T47D (cell line): ENCODE measurements at regions not wholly inside any gene's neighbourhood (a gene's known extent, or its start where the extent isn't known, plus 50 kb on each side); places are given as distances from the start of the nearest gene placed in this dataset.

Source experiments
- DNase-seq, 2 experiments: peaks; one replicate each; pipeline versions ENCODE4 v3.0.0 to v3.0.0-alpha.2; 2011 to 2012; ENCODE audit warnings: low read depth in 1 of 2, low spot score in 1 of 2
- JUND ChIP-seq: IDR thresholded peaks from 2 replicates; pipeline ENCODE4 v1.6.1; 2012; ENCODE audit warnings: low read depth
- in situ Hi-C: cut with HindIII; loops from 2 replicates; pipeline ENCODE4 v1.10.0; 2016; ENCODE audit warnings: low sequenced_read_pairs, low pct_unique_long_range_greater_than_20kb

DNA sequence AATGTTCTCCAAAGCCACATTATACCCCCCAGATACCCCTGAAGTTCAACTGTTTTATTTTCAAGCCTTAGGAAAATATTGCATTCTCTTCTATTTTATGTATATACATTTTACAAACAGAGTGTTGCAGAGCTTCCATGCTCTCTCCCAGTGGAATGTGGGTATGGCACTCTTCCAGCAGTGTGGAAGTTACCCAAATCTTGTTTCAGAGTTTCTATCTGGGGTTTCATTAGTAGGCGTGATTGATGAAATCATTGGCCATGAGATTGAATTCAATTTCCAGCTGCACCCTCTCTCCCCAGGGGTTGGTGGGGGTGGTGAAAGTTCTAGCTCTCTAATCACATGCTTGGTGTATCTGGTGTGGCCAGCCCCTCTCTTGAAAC, 350.4 kb downstream of the RPS24 start:
- no peak for TF ChIP-seq JUND
- no peak for DNase-seq
- in situ Hi-C loops, result no loop called here

DNA sequence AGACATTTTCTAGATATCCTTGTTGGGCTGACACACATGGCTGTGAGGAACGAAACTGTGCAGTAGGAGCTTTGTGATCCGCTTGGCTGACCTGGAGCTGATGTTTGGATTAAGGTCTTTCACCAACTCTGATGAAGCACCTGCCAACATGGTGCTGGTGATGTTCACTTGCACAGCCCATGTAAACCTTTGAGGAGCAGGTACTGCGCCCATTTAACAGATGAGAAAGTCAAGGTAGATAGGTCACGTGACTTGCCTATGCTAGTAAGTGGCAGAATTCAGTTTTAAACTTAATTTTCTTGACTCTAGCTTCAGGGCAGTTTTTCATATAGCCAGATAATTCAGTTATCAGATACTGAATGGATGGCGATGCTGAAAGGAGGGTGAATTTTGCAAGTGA, 351.9 kb downstream of the RPS24 start:
- DNase-seq, result no peak
- in situ Hi-C loops, result no loop called here
- TF ChIP-seq JUND, result no peak

DNA sequence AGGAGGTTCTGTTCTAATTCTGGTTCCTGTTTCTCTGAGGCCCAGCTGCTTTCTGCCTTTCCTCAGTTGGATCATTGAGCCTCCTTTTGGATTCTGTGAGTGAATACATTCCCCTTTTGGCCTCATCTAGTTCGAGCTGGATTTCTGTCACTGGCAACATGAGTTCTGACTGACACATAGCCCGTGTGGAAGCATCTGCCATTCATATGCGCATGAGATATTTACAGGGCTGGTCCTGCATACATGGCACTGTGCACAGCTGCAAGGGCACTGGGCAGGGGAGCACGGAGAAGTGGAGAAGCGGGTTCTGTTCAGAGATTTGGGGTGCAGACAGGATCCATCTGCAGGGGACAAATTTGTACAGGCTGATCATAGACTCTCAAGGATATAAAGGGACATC, 352.8 kb downstream of the RPS24 start:
- in situ Hi-C loops, result no loop called here
- no peak for DNase-seq
- TF ChIP-seq JUND, result no peak

DNA sequence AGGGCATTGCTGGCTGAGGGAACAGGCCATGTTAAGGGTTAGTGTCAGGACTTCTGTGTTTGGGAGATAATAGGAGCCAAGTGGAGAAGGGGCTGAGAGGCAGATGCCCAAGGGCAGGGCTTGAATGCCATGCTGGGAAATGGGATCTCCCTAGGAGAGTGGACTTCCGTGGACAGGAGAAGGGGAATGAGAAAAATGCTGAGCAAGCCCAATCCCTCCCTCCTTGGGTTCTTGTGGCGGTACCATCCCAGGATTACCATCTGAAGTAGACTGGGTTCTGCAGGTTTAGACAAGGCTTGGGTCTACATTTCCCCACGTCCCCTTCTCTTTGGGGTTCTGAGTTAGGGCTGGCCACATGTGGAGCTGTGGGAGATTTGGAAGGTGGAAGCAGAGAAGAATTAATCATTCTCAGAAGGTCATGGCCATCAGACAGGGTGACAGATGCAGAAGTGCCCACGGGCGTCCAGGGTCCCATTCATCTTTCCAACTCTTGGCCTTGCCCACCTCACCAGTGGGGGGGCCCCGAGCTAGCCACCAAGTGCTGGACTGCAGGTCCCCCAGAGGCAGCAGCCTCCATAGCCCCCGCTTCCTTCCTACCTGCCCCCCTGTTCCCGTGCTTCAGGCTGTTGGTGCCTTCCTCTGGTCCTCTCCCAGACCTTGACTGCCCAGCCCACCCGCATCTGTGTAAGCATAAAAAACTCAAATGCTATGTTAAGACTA, 354.8 kb downstream of the RPS24 start:
- in situ Hi-C loops, result no loop called here
- no peak for TF ChIP-seq JUND
- no peak for DNase-seq

DNA sequence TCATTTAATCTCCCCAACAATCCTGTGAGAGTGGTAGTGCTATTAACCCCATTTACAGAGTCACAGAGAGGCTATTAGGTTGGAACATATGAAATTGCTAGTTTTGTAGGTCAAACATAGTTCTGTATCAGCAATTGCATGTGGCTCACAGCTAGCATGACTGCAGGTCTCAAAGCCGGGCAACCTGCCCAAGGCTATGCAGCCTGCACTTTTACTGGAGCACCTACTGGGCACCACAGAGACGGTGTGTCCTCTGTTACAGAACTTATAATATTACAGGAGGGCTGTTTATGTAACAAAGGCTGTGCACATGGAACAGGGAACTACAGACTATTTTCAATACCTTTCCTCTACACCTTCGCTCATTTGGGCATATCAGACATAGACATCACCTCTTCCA, 355.8 kb downstream of the RPS24 start:
- no peak for DNase-seq
- in situ Hi-C loops, result no loop called here
- no peak for TF ChIP-seq JUND

DNA sequence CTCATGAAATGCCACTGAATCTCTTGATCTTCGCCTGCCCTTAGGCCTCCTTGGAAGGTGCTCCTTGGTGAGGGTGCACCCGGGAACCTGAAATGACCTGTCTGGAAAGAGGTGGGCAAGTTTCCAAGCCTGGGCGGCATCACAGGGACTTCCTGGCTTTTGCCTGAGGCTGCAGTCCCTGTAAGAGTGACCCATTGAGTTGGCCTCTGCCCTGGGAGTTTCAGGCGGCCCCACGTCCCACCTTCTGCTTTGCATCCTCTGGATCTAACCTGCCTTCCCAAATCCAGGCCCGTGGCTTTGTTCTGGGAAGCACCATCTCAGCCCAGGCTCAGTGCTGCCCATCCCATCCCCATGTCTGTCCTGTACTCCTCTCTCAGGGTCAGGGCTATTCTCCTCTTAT, 356.4 kb downstream of the RPS24 start:
- in situ Hi-C loops, result no loop called here
- DNase-seq, result no peak
- no peak for TF ChIP-seq JUND

DNA sequence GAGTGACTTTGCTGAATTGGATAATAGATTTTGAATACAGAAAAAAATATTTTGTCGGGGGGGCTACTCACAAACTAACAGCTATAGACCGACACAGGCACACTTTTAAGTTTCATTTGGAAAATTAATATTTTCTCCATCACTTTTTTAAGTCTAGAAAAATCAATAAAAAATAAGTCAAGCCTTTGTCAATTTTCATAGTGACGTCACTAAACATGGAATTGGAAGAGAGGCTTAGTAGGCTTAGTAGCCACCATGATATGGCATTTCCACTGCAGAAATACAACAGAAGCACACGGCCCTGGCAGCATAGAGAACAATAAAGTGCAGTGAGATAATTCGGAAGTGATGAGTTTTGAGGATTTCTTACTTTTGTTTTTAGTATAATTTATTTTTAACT, 357.2 kb downstream of the RPS24 start:
- no peak for TF ChIP-seq JUND
- in situ Hi-C loops, result no loop called here
- no peak for DNase-seq

DNA sequence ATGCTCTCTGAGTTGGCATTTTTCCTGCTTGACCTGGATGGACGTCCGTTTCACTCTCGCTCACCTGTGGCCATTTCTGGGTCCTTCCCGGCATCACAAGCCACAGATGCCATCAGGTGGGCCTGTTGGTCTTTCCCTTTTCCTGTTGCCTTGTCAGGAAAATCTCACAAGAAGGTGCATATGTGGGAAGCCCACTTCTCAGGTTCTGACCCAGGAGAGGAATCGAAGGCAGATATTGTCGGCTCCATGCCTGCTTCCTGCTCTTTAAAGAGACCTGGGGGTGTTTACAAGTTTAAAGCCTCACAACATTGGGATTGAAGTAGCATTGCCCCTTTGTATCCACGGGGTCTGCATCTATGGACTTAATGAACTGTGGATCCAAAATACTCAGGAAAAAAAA, 357.9 kb downstream of the RPS24 start:
- DNase-seq, result no peak
- no peak for TF ChIP-seq JUND
- in situ Hi-C loops, result no loop called here

DNA sequence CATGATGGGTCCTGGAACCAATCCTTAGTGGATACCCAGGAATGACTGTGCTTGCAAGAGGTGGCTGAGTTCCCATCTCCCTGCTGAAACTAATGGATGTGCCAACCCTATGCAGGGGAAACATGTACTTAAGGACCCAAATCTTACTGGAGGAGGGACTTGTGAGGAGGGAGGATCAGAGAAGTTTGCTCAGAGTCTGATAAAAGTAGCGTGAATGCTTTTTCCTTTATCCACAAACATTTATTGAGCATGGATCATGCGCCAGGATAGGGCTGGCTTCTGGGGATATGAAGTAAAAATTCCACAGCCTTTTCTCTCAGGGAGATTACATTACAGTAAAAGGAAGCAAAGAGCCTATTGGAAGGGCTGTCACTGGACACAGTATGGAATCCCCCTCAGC, 358.5 kb downstream of the RPS24 start:
- TF ChIP-seq JUND, result no peak
- in situ Hi-C loops, result no loop called here
- DNase-seq, result no peak

DNA sequence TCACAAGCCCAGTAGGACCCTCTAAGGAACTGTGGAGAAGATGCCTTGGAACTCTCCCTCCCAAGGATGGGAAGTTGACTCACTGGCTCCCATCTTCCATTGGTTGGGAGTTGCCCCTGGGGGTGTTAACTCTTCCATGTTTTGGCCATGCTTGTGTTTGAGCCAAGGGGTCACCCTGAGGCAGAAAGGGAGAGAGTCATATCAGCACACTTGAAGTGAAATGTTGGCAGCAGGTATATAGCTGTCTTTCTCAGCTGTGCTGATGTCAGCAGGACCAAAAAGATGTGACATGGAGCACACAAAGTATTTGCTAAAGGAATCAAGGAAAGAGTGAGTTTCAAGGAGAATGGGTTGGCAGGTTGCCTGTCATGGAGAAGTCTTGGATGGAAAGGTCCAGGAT, 359.4 kb downstream of the RPS24 start:
- in situ Hi-C loops, result no loop called here
- DNase-seq, result no peak
- no peak for TF ChIP-seq JUND

DNA sequence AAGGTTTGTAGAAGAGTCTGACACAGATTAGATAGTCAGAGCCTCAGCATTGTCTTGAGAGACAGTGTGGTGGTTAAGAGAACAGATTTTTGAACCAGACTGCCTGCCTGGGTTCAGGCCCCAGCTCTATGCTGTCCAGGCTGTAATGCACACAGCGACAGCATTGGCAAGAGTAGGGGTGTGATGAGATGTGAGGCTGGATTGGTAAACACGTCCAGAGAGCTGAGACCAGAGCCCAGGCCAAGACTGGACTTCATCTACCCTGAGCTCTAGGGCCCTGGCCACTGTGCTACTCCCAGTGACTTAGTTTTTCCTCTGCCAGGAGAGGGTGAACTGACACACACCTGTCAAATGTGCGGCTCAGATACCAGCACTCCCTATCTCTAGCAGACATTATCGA, 360.4 kb downstream of the RPS24 start:
- DNase-seq, result no peak
- TF ChIP-seq JUND, result no peak
- in situ Hi-C loops, result no loop called here

DNA sequence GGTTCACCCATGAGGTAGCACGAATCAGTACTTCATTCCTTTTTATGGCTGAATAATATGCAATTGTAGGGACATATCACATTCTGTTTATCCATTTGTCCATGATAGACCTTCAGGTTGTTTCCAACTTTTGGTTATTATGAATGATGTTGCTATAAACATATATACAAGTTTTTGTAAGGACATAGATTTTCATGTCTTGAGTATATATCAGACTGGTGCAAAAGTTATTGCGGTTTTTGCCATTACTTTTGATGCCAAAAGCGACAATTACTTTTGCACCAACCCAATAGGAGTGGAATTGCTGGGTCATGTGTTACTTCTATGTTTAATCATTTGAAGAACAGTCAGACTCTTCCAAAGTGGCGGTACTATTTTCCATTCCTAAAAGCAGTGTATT, 361.5 kb downstream of the RPS24 start:
- DNase-seq, result no peak
- no peak for TF ChIP-seq JUND
- in situ Hi-C loops, result no loop called here

DNA sequence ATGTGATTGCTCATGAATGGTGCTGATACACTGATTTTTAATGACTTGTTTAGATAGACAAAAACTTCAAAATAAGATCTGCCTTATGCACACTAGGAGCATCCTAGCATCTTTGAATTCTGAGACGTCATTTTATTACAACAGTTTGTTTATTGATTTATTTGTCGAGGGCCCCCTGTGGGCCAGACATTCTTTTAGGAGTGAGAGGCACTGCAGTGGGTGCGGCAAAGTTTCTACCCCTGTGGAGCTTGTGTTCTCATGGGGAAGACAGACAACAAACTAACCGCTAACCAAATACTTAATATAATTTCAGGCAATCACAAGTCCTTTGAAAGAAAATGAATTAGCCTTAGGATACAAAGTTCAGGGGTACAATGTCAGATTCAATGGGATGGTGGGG, 363.1 kb downstream of the RPS24 start:
- in situ Hi-C loops, result no loop called here
- TF ChIP-seq JUND, result no peak
- DNase-seq, result no peak

DNA sequence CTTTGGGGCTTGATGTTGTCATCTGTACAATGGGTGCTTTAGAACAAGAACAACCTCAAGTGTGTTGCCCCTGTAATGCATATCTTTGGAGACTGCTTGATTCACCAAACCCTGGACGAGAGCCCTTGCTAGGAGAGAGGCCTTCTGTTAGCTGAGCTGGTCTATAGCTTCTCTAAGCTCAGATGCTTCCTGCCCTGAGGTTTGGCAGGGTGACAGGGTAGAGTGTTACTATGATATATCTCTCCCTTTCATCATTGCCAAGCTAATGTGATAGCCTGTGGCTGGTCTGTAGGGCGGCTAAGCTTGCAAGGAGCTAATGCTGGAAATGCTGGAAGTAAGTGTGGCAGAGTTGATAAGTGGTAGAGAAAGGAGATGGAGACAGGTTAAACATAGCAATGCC, 364.1 kb downstream of the RPS24 start:
- DNase-seq, result no peak
- TF ChIP-seq JUND, result no peak
- in situ Hi-C loops, result no loop called here

DNA sequence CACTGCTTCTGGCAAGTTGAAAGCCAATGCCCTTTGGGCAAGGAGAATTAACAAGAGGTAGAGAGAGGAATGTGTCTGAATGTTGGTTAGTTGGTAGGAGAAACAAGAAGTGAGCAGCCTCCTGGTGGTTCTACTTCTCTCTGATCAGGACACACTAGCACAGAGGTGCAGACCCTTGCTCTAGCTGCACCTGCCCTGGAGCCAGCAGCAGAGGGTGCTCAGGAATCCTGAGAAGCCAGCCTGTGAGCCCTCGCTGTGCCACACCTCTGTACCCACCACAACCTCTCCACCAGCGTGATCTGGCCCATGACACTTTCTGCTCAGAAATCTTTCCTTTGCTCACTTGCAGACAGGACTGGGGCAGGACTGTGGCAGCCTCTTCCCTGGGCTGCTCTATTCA, 364.7 kb downstream of the RPS24 start:
- in situ Hi-C loops, result no loop called here
- no peak for DNase-seq
- TF ChIP-seq JUND, result no peak
